ENCODE measurements at regions not wholly inside any gene's neighbourhood (a gene's known extent, or its start where the extent isn't known, plus 50 kb on each side); places are given as distances from the start of the nearest gene placed in this dataset.

- TF ChIP-seq MAX (IDR thresholded peaks at IDR 0.05; ENCODE audit: low read depth, low read length) (no peak), MYC (IDR thresholded peaks at IDR 0.05; ENCODE audit: low read depth, low read length) (no peak), CTCF (IDR thresholded peaks at IDR 0.05; ENCODE audit: low read depth, low read length) (no peak), POLR2A (IDR thresholded peaks at IDR 0.05; ENCODE audit: extremely low read depth, insufficient read length) (no peak)
- no peak for DNase-seq (ENCODE audit: low read depth)
- H3K4me3 ChIP-seq (ENCODE audit: low read depth, low read length) = no peak overlapping the region
Observed at GRCh38 chr15:80331886-80332406, 72.2 kb upstream of the ARNT2 start.

- H3K4me3 ChIP-seq (ENCODE audit: low read depth, low read length) = no peak overlapping the region
- TF ChIP-seq MYC (IDR thresholded peaks at IDR 0.05; ENCODE audit: low read depth, low read length) = no peak
- no peak for TF ChIP-seq MAX (IDR thresholded peaks at IDR 0.05; ENCODE audit: low read depth, low read length)
- TF ChIP-seq CTCF (IDR thresholded peaks at IDR 0.05; ENCODE audit: low read depth, low read length) = no peak
- no peak for TF ChIP-seq POLR2A (IDR thresholded peaks at IDR 0.05; ENCODE audit: extremely low read depth, insufficient read length)
Observed at GRCh38 chr15:80333261-80333660, 70.9 kb upstream of the ARNT2 start.

GRCh38 chr15:80334521-80334920, 69.7 kb upstream of the ARNT2 start:
- TF ChIP-seq CTCF (IDR thresholded peaks at IDR 0.05; ENCODE audit: low read depth, low read length) = no peak
- TF ChIP-seq MYC (IDR thresholded peaks at IDR 0.05; ENCODE audit: low read depth, low read length) = no peak
- TF ChIP-seq MAX (IDR thresholded peaks at IDR 0.05; ENCODE audit: low read depth, low read length) = no peak
- no peak for TF ChIP-seq POLR2A (IDR thresholded peaks at IDR 0.05; ENCODE audit: extremely low read depth, insufficient read length)
- no peak for DNase-seq (ENCODE audit: low read depth)
- no peak overlapping the region for H3K4me3 ChIP-seq (ENCODE audit: low read depth, low read length)

More at GRCh38 chr15:80333261-80333660, 70.9 kb upstream of the ARNT2 start:
- DNase-seq (ENCODE audit: low read depth) = no peak

- no peak overlapping the region for H3K4me3 ChIP-seq (ENCODE audit: low read depth, low read length)
- no peak for DNase-seq (ENCODE audit: low read depth)
- TF ChIP-seq CTCF (IDR thresholded peaks at IDR 0.05; ENCODE audit: low read depth, low read length) (no peak), POLR2A (IDR thresholded peaks at IDR 0.05; ENCODE audit: extremely low read depth, insufficient read length) (no peak), MAX (IDR thresholded peaks at IDR 0.05; ENCODE audit: low read depth, low read length) (no peak), MYC (IDR thresholded peaks at IDR 0.05; ENCODE audit: low read depth, low read length) (no peak)
Observed at GRCh38 chr15:80339601-80340000, 64.6 kb upstream of the ARNT2 start.

GRCh38 chr15:80342148-80342547, 62.0 kb upstream of the ARNT2 start:
- H3K4me3 ChIP-seq (ENCODE audit: low read depth, low read length) = no peak overlapping the region
- TF ChIP-seq MYC (IDR thresholded peaks at IDR 0.05; ENCODE audit: low read depth, low read length) = no peak
- TF ChIP-seq POLR2A (IDR thresholded peaks at IDR 0.05; ENCODE audit: extremely low read depth, insufficient read length) = no peak
- TF ChIP-seq CTCF (IDR thresholded peaks at IDR 0.05; ENCODE audit: low read depth, low read length) = no peak
- TF ChIP-seq MAX (IDR thresholded peaks at IDR 0.05; ENCODE audit: low read depth, low read length) = no peak
- no peak for DNase-seq (ENCODE audit: low read depth)

Data from NB4 (cell line).